Upper lobe of left lung (tissue), 6 donors: ENCODE measurements at regions not wholly inside any gene's neighbourhood (a gene's known extent, or its start where the extent isn't known, plus 50 kb on each side); places are given as distances from the start of the nearest gene placed in this dataset.

ENCODE experiments used
- ATAC-seq, 2 donors: fragments of 200-7000 bp; cut with Tn5 transposase; one replicate each; pipeline ENCODE4 v1.9.1; 2022; ENCODE audit warnings: mild to moderate bottlenecking in 2 of 2, moderate library complexity in 2 of 2; ENCODE audit not compliant: low FRiP score in 2 of 2
- DNase-seq, 2 donors: peaks; one replicate each; pipeline ENCODE4 v3.0.0-alpha.2; 2019 to 2020
- H3K27ac ChIP-seq, 4 donors: fragments of 200-600 bp; sonication (generic); one replicate each; pipeline ENCODE4 v1.5.1; 2016 to 2019
- H3K27me3 ChIP-seq, 4 donors: fragments of 200-600 bp; sonication (generic); one replicate each; pipeline ENCODE4 v1.5.1; 2017 to 2019
- H3K36me3 ChIP-seq, 4 donors: fragments of 200-600 bp; sonication (generic); one replicate each; pipeline ENCODE4 v1.5.1; 2016 to 2019
- H3K4me1 ChIP-seq, 4 donors: fragments of 200-600 bp; sonication (generic); one replicate each; pipeline ENCODE4 v1.5.1; 2018 to 2019
- H3K4me3 ChIP-seq, 4 donors: fragments of 200-600 bp; sonication (generic); one replicate each; pipeline ENCODE4 v1.5.1; 2017 to 2019; ENCODE audit warnings: mild to moderate bottlenecking in 2 of 4, moderate library complexity in 1 of 4
- H3K9me3 ChIP-seq, 4 donors: fragments of 200-600 bp; sonication (generic); one replicate each; pipeline ENCODE4 v1.5.1; 2018 to 2019
- EP300 ChIP-seq, 4 donors: sonication (generic); formaldehyde crosslinking; IDR thresholded peaks; one replicate each; pipeline ENCODE4 v1.5.1; 2017; ENCODE audit warnings: antibody characterized with exemption in 4 of 4, control low read depth in 2 of 4
- POLR2A ChIP-seq, 4 donors: fragments of 450-650 bp; IDR thresholded peaks; one replicate each; pipeline ENCODE4 v1.5.1; 2016 to 2017; ENCODE audit warnings: antibody characterized with exemption in 4 of 4, mild to moderate bottlenecking in 2 of 4
- POLR2AphosphoS5 ChIP-seq, 2 donors: sonication (generic); formaldehyde crosslinking; IDR thresholded peaks; one replicate each; pipeline ENCODE4 v1.5.1; 2017; ENCODE audit warnings: antibody characterized with exemption in 2 of 2
- WGBS, 2 donors: methylation state at CpG; one replicate each; pipeline ENCODE4 v1.1.5; 2017 to 2018; 5-methylcytosine and 5-hydroxymethylcytosine counted together
- TF ChIP-seq, protein P1 (sequence below), 6 experiments: fragments of 450-650 bp in 4 of 6; fragments of 200-600 bp in 2 of 6; sonication (generic) in 2 of 6; IDR thresholded peaks; one replicate each; pipeline ENCODE4 v1.5.1; 2016 to 2019; ENCODE audit warnings: antibody characterized with exemption in 6 of 6
- donor health status: DM: no; HTN: no; CAD: no; lungs with moderate emphysema.
- donor health status: DM: no; HTN: yes; CAD: no; lungs with severe emphysema.

GRCh38 chr11:130526846-130527245 is 78.4 kb downstream of the ADAMTS15 start:
- Histone ChIP-seq H3K27me3 (no peaks in the 10 kb centered on the region), H3K4me1 (peaks cover 0 to 9% (median 2%) of the 10 kb centered on the region in 4 donors), H3K4me3 (no peak overlapping the region), H3K36me3 (no peaks in the 10 kb centered on the region), H3K27ac (no peak overlapping the region), H3K9me3 (no peaks in the 10 kb centered on the region)
- ATAC-seq (no peak), DNase-seq (no peak)
- no peak for TF ChIP-seq POLR2A (IDR thresholded peaks at IDR 0.05)
- TF ChIP-seq POLR2AphosphoS5 (IDR thresholded peaks at IDR 0.05) = no peak
- TF ChIP-seq EP300 (IDR thresholded peaks at IDR 0.05) = no peak
- TF ChIP-seq, protein P1, sequence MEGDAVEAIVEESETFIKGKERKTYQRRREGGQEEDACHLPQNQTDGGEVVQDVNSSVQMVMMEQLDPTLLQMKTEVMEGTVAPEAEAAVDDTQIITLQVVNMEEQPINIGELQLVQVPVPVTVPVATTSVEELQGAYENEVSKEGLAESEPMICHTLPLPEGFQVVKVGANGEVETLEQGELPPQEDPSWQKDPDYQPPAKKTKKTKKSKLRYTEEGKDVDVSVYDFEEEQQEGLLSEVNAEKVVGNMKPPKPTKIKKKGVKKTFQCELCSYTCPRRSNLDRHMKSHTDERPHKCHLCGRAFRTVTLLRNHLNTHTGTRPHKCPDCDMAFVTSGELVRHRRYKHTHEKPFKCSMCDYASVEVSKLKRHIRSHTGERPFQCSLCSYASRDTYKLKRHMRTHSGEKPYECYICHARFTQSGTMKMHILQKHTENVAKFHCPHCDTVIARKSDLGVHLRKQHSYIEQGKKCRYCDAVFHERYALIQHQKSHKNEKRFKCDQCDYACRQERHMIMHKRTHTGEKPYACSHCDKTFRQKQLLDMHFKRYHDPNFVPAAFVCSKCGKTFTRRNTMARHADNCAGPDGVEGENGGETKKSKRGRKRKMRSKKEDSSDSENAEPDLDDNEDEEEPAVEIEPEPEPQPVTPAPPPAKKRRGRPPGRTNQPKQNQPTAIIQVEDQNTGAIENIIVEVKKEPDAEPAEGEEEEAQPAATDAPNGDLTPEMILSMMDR (IDR thresholded peaks at IDR 0.05) = no peak
- 93 to 98% methylated on average over 3 of the region's 3 CpGs for WGBS, 2 donors

DNA sequence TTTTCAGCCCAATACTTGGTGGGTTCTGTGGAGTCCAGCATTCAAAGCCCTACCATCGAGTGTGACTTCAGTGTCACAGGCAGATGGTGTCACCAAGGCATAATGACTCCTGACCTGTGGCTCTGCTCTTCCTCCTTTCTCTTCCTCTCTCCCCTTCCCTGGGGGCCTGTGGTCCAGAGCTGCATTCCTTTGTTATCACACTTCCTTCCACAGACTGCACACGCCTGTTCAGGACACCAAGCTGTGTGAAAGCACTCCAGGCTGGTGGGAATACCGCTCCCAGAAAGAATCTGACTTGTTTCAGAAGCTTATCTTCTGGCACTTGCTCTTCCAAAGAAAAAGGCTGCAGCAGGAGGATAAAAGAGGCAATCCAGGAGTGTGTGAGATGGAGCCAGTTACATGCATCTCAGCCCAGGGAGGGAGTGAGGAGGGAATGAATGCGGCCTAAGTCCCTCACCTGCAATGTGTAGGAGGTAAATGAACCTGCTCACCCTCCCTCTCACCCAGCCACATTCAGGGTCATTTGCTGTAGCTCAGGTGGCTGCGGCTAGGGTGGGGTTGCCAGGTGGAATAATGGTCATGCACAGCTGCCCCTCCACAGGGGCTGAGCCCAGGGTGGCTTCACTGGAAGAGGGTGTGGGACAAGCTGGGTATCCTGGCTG is 79.3 kb downstream of the ADAMTS15 start:
- no peaks in the 10 kb centered on the region for H3K9me3 ChIP-seq
- no peak overlapping the region for H3K27ac ChIP-seq
- H3K4me1 ChIP-seq = peaks cover 0 to 7% (median 0%) of the 10 kb centered on the region in 4 donors
- no peaks in the 10 kb centered on the region for H3K36me3 ChIP-seq
- TF ChIP-seq, protein P1 (IDR thresholded peaks at IDR 0.05) = no peak
- no peak for TF ChIP-seq EP300 (IDR thresholded peaks at IDR 0.05)
- ATAC-seq = peak in 1 of 2 donors; percentile 60
- H3K4me3 ChIP-seq = no peak overlapping the region
- no peaks in the 10 kb centered on the region for H3K27me3 ChIP-seq
- no peak for DNase-seq
- WGBS, 2 donors = 45 to 58% methylated on average over 5 of the region's 5 CpGs

- no peak overlapping the region for H3K27ac ChIP-seq
- DNase-seq = no peak
- H3K4me3 ChIP-seq = no peak overlapping the region
These were observed 80.1 kb downstream of the ADAMTS15 start for GRCh38 chr11:130528298-130529261.

DNA sequence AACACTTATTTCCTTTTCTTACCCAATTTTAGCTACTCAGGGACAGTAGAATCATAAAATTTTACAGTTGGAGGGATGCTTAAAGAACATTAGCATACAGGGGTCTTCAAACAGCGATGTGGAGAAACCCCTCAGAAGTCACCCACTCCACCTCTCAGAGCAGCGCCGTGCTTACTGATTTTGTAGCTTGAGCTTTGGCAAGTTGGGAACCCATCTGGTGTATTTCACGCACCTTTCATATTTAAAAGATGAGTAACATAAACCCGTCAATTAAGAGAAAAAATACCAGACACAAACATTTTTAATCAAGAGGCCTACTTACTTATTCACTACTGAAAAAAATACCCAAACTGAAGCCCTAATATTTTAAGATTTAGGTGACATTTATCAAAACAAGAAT is 80.9 kb downstream of the ADAMTS15 start:
- H3K36me3 ChIP-seq = no peaks in the 10 kb centered on the region
- H3K4me1 ChIP-seq = no peaks in the 10 kb centered on the region
- TF ChIP-seq POLR2AphosphoS5 (IDR thresholded peaks at IDR 0.05) (no peak), EP300 (IDR thresholded peaks at IDR 0.05) (no peak), POLR2A (IDR thresholded peaks at IDR 0.05) (no peak)
- TF ChIP-seq, protein P1 (IDR thresholded peaks at IDR 0.05) = no peak
- H3K4me3 ChIP-seq = no peak overlapping the region
- H3K27ac ChIP-seq = no peak overlapping the region
- H3K9me3 ChIP-seq = no peaks in the 10 kb centered on the region
- DNase-seq (no peak), ATAC-seq (no peak)
- WGBS, 2 donors = 94 to 96% methylated on average over 5 of the region's 5 CpGs
- H3K27me3 ChIP-seq = no peaks in the 10 kb centered on the region

More at GRCh38 chr11:130528298-130529261, 80.1 kb downstream of the ADAMTS15 start:
- peak in 1 of 2 donors; percentile 33 for ATAC-seq
- Histone ChIP-seq H3K27me3 (no peaks in the 10 kb centered on the region), H3K36me3 (no peaks in the 10 kb centered on the region), H3K4me1 (no peaks in the 10 kb centered on the region), H3K9me3 (no peaks in the 10 kb centered on the region)
- 78 to 84% methylated on average over 15 to 16 of the region's 16 CpGs for WGBS, 2 donors
- no peak for TF ChIP-seq POLR2A (IDR thresholded peaks at IDR 0.05)
- TF ChIP-seq EP300 (IDR thresholded peaks at IDR 0.05) = no peak
- TF ChIP-seq, protein P1 (IDR thresholded peaks at IDR 0.05) = no peak
- TF ChIP-seq POLR2AphosphoS5 (IDR thresholded peaks at IDR 0.05) = no peak
